Activated naive CD4-positive, alpha-beta T cell (primary cell): ENCODE measurements at regions not wholly inside any gene's neighbourhood (a gene's known extent, or its start where the extent isn't known, plus 50 kb on each side); places are given as distances from the start of the nearest gene placed in this dataset.

ENCODE experiments used
- DNase-seq, 4 experiments: peaks; one replicate each; lab custom pipeline; 2025; lab: John Stamatoyannopoulos, UW

DNA sequence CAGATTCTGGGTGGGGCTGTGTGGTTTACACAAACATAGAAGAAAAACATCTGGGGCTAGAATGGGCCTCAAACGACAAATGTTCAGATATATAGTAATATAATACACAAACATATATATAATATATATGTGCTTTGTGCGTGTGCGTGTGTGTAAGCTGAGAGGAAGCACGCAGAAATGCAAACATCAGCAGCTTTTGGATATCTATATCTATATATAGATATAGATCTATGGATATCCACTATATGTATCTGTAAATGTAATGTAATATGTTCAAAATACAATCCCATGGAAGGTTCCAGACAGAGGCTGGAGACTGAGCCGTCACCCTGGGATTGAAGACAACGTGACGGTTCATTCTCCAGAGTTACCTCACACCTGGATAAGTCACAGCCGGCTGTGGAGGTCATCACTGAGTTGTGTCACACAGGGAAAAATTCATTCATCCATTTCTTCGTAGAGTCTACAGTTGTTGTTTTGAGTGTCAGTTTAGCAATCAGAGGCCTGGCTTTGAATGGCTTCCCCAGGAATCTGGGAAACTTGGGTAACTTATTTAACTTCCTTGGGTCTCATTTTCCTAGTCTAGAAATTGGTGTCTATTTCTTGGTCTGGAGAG lies 123.0 kb upstream of the CPEB4 start:
- DNase-seq, result no peak

DNA sequence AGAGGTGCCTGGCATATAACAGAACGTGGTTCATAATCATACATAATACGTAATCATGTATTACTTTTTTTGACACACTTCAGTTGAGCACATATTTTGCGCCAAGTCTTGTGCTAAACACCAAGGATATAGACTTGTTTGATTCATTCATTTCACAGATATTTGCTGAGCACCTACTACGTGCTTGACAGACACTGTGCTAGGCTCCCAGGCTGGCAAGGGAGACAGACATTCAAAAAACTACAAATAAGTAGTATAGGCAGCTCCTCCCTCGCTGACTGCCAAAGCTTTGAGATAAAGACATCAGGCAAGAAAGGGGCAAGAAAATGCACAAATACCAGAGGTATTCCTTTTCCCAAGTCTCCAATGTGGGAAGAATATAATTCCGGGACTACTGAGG lies 122.5 kb upstream of the CPEB4 start:
- no peak for DNase-seq

DNA sequence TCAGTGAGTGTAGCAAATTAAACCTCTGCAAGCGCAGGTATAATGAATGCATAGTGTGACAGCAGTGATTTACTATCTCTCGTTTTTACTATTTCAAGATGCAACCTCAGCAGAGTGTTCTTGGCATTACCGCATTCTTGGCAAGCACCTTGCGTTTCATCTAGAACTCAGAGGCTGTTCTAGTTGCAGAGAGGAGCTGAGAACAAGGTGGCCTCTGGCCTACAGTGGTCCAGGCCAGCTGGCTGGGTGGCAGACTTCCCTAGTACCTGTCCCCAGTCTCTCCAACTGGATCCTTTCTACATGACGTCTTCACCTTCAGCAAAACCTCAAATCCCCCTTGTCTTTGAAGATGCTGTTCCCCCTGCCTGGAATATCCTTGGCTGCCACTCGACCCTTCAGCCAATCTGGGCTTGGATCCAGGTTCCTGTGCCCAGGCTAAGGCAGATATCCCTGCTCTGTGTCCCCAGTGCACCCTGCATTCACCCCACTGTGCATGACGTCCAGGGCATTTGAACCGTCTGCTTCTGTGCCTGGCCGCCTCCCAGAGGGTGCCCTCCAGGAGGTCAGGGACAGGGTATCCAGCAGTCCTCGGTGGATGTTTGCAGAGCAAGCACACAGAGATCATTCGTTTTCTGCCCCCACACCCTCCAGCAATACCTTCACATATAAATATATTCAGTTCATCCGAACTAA lies 120.4 kb upstream of the CPEB4 start:
- DNase-seq, result no peak

DNA sequence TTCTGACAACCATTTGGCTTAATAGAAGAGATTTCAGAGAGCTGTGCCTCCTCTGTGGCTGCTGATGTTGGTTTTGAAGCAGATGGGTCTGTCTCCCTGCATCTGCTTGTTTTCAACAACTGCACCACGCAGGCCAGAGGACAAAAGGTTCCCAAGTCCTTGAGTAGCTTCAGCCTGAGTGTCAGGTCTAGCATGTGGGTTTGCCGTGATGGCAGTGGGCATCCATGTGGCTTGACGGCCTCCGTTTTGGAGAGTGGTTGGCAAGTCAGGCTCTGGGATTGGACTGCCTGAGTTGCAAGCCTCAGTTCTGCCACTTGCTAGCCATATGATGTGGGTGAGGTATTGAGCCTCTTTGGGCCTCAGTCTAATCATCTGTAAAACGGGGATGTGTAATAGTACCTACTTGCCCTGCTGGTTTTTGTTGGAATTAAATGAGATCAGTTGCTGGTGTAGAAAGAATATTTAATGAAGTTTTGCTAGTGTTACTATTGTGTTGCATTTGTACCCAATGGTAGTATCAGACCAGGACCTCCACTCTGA lies 119.8 kb upstream of the CPEB4 start:
- DNase-seq, result no peak

DNA sequence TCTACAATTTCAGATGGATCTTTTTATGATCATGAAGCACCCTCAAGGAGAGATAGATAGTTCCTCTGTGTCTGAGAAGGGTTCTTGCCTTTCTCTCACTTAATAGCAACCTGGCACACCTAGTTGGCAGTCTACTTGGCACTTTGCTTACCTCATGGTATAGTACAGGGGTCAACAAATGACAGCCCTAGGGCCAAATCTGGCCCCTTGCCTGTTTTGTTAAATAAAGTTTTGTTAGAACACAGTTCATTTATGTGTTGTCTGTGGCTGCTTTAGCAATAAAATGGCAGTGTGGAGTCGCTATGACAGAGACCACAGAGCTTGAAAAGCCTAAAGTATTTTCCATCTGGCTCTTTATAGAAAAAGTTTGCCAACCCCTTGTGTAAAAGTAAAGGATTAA lies 119.3 kb upstream of the CPEB4 start:
- DNase-seq, result no peak

DNA sequence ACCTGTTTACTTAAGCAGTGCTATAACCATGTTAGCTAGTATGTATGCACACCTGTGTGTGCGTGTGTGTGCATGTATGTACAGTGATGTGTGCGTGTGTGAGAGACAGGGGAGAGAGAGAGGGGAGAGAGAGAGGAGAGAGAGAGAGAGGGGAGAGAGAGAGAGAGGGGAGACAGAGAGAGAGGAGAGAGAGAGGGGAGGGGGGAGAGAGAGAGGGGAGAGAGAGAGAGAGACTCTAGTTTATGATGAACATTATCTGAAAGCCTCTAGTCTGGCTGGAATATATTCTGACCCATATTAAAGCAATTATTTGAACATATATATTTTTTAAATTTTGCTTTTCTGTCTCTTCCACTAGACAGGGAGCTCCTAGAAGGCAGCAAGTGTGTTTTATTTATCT lies 117.5 kb upstream of the CPEB4 start:
- DNase-seq, result no peak

DNA sequence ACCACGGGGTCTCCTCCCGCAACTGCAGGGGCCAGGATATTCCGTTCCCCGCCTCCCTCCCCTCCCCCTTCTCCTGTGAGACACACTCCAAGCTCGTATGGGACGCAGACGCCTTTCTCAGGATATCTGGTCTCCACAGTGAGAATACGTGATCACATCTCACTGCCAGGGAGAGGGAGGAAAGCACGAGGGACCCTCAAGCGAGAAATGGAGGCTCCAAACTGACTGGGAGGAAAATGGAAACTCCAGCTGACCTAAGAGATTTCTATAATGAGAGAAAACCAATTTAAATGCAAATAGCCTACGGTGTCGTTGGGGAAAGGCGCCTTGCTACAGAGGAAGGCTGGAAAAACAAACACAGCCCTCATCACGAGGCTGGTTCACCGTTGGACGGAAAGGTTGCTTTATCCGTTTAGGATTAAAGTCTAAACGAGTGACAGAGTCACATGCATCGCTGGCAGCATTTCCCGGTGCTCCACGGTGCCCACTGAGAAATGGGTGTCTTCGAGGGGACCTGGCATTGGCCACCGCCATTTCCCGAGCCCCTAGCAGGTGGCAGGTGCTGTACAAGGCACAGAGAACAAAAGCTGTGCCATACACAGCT lies 116.9 kb upstream of the CPEB4 start:
- no peak for DNase-seq

DNA sequence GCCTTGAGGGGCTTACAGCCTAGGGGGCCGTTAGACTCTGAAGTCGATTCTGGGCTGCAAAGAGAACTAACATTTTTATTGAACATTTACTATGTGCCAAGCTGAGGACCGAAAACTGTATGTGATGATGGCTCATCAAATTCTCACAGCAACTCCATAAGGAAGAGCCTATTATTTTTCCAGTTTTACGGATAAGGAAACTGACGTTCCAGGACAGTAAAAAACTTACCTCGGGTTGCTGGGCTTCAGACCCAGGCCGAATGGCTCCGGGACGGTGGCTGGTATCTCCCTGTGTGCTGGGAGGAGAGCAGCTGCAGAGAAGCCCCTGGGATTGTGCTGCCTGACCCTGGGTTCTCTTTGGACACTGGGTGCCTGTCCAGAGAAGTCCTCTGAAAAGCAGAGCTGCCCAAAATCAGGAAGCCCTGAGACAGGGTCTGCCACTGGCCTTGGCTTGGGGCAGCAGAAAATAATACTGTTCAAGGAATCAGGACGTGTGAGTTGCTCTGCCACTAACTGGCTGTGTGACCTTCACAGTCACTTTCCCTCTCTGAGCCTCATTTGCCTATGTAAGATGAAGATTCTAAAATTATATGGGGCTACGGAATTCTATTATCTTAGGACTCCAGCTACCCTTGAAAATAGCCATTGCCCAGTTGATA lies 116.3 kb upstream of the CPEB4 start:
- no peak for DNase-seq

DNA sequence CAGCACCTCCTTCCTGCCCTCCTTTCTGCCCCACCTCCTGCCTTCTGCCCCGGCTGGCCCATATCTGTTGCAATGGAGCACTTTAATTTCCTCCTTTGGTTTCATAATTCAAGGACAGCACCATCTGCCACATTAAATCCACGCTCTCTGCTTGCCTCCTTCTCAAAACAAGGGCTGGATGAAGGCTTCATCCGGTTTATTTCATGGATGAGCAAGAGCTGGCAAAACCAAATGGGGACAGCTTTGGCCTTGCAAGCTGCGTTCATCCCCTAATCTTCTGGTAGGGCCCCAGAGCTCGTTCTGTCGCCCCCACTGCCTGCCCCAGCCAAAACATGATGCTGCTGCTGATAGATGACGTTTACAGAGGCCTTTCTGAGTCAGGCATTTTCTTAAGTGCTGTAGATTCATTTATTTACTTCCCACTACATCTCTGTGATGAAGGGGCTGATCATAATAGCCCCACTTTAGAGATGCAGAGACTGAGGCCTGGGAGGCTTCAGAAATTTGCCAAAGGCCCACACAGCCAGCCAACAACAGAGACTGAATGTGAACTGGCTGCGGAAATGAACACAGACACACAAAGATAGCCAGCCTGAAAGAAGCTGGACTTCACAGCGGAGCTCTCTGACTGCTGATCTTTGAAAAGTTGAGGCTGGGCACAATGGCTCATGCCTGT lies 115.6 kb upstream of the CPEB4 start:
- DNase-seq, result no peak

DNA sequence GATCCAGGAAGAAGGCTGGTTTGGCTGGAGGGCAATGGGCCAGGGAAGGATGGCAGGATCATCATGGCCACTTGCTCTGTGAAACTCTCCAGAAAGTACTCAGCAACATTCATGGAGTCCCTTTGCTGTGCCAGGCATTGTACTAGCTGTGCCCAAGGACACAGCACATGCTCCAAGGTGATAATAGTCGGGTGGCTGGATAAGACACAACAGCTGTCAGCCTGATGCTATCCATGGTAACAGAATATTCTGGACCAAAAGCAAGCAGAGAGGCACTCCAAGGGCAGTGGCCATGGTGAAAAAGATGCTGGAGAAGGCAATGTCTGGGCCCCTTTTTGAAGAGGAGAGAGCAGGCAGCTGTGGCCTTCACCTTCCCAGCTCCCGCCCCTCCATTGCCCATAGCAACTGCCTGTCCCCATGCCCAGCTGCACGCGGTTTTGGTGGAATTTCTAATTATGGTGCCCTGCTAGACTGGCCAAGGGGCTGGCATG lies 113.8 kb upstream of the CPEB4 start:
- DNase-seq, result no peak

DNA sequence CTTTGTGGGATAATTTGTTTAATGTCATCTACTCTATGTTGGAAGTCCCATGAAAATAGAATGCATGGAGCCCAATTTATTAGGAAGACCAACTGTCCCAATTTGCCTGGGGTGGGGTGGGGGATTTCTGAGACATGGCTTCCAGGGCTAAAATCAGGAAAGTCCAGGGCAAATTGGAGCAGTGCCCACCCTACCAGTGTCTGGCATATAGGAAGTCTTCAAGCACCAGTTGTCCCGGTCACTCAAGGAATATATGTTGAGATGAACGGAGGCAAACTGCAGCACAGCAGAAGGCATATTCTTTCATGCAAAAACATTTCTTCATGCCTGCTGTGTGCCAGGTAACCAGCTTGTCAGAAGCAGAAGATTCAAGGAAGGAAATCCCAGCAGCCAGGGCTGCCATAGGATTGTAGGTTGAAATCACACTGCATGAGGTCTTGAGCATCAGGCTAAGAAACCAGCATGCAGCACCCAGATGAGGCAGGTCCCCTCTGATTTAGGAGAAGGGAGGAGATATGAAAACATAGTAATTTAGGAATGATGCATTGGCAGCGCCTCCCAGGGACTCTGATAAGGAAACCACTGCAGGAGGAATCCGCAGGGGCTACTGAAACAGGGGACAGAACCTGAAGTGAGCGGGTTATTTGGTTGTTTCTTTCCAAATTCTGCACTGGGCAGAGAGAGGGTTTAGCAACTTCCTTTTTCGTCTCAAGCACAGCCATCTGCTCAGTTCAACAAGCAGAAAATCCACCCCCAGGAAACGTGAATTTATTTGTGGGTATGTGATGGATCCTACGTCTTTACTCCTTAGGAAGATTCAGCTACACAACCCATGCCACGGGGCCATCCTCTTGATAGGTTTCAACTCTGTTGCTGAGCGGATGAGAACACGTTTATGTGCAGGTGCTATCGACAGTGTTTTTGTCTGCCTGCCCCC lies 112.6 kb upstream of the CPEB4 start:
- no peak for DNase-seq

DNA sequence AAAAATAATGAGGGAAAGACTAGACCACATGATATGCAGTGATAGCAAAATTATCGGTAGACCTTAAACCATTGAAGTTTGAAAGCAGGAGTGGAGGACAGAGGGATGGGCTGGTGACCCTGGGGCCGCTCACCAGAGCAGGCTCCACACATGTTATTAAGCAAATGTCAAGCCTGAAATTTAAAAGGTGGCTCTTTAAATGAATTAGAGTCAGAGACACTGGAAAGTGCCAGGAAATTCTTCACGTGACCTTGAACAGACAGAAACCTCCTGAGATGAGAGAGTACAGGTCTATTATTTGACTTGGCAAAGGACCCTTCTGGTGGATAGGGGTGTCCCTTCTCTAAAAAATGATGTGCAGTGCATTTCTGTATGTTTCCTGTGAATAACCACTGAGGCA lies 111.0 kb upstream of the CPEB4 start:
- DNase-seq, result no peak

DNA sequence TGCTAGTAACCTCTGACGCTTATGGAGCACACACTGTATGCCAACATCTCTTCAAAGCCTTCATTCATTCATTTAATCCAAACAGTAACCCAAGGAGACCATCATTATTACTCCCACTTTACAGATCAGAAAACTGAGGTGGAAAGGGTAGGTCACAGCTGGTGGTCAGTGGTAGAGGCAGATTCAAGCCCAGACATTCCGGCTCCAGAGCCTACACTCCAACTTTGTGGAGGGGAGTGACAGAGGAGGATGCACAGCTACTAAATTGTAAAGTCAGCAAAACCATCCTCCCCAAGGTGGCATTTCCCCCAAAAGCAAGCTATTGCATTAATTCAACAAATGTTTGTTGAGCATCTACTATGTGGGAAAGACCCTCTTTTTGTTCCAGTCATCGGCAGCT lies 110.5 kb upstream of the CPEB4 start:
- DNase-seq, result no peak

DNA sequence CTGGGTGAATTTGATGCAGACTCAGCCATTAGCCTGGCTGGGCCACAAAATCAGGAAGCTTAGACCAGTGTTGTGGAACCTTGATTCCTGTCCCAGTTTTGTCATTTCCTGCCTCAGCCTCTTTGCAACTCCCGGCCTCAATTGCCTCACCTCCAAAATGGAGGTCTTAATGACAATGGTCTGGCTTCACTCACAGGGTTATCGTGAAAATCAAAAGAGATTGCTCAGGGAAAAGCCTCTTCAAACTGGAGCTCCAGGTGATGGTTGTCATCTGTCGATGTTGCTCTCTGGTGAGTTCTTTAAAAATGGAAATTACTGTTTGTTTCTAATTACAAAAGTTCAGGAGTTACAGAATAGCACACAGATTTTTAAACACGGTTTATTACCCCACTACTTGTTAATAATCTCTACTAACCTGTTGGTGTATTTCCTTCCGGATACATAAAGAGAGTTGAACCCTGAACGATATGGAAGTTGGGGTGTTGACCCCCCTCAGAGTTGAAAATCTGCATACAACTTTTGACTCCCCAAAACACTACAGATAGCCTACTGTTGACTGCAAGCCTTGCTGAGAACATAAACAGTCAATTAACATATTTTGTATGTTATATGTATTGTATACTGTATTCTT lies 109.9 kb upstream of the CPEB4 start:
- DNase-seq, result no peak

DNA sequence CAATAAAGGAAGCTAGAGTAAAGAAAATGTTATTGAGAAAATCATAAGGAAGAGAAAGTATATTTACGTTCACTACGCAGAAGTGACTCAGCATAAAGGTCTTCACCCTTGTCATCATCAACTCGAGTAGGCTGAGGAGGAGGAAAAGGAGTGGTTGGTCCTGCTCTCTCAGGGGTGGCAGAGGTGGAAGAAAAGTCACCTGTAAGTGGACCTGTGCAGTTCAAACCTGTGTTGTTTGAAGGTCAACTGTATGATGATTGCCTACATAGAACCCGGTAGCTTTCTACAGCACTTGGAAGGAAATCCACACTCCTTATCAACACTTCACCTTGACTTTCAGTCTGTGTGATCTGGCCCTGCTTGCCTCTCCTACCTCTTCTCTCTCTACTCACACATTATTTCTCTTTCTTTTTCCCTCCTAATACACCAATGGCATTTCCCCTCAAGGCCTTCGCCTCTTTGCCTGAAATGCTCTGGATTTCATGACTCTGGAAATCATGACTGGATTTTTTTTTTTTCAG lies 109.3 kb upstream of the CPEB4 start:
- DNase-seq, result no peak

DNA sequence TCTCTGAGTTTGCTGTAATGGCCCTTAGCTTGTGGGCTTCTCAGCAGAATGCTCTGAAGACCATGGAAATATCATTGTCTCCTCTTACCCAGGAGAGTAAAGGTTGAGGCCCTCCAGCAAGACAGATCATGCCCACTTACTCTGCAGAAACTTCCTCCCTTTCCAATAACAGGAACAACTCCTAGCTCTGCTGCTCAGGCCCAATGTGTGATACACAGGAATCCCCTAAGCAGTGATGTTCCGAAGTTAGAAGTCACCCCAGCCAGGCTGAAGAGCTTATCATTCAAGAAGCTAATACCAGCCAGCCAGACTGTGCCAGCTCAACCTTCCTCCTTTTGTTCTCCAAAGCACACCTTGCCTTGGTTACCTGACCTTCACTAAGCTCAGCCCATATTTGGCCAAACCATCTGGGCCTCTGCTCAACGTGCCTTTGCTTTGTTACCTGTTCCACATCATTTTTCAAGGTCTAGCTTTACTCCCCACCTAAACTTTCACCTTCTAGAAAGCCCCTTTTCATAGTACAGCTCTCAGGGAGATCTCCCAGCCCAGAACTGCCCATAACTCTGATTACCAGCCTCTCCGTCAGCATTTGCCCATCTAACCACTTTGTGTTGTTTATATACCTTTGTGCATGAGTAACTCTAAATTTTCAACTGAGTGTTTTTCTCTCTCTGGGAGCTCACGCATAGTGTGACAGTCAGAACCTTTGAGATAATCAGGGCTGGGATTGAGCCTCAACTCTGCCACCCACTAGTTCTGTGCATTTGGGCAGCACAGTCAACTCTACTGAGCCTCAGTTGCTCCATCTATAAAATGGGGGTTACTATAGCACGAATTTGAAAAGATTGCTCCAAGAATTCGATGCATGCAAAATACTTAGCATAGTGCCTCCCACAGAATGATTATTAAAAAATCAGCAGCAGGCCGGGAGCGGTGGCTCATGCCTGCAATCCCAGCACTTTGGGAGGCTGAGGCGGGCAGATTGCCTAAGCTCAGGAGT lies 107.6 kb upstream of the CPEB4 start:
- DNase-seq, result no peak

DNA sequence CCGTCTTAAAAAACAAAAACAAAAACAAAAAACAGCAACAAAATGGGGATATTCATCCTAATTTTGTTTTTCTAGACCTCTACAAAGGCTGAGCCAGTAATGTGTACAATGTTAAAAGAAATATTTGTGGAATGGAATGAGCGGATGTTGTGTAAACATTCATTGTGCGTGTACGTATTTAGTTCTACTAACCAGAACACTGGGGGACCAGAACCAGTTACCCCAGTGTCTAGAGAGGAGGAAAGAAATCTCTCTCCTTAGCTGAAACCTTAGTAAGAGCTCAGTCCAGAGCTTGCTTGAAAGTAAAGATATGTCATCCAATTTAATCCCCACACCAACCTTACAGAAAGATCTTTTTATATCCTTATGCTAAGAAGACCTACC lies 106.7 kb upstream of the CPEB4 start:
- no peak for DNase-seq

DNA sequence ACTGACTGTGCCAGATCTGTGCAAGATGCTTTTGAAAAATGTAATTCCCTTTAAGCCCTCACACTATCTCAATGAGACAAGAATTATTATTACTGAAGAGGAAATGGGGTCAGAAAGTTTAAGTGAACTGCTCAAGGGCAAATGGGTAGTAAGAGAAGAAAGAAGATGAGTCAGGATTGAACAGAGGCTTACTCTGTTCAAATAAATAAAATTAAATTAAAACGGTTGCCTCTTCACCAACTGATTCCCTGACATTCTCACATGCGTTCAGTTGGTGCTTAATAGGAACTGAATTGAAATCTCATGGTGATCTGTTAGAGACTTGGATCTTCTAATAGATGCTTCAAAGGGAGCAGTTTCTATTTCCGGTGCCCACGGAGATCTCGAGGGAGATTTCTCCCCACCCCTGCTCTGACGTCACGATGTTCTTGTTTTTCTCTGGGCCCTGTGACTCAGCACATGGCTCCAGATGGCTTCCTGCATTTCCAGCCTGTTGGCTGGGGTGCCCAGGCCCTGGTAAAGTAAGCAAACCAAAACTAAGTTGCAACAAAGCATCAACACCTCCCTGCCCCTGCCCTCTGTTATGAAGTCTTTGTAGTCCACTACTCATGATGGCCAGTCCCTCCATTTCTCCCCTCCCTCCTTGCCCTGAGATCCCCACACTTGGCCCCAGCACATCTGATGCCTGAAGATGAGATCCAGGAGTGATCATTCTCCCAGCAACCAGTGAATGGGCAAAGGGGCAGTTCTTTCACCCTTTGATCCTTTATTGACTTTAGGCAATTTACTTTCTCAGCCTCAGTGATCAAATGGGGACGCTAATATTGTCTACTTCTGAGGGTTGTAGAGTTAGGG lies 106.1 kb upstream of the CPEB4 start:
- DNase-seq, result peak in 3 of 4 experiments; percentile 3 to 30 (median 7)
